ENCODE measurements at regions not wholly inside any gene's neighbourhood (a gene's known extent, or its start where the extent isn't known, plus 50 kb on each side); places are given as distances from the start of the nearest gene placed in this dataset.

- H3K36me3 Mint-ChIP-seq (ENCODE audit: low read depth) = no peaks in the 10 kb centered on the region
- no peak overlapping the region for H3K27ac Mint-ChIP-seq
- no peaks in the 10 kb centered on the region for H3K4me1 Mint-ChIP-seq
- H3K9me3 Mint-ChIP-seq = peaks cover 9% of the 10 kb centered on the region
- TF ChIP-seq CTCF (IDR thresholded peaks at IDR 0.05; ENCODE audit: unreplicated experiment in 3 of 3) = no peak
- no peak overlapping the region for H3K4me3 Mint-ChIP-seq
- no peaks in the 10 kb centered on the region for H3K27me3 Mint-ChIP-seq (ENCODE audit: low read depth)
Observed at GRCh38 chrX:44698357-44698756, 145.5 kb upstream of the DUSP21 start.

- no peaks in the 10 kb centered on the region for H3K4me1 Mint-ChIP-seq
- no peaks in the 10 kb centered on the region for H3K36me3 Mint-ChIP-seq (ENCODE audit: low read depth)
- no peak overlapping the region for H3K27ac Mint-ChIP-seq
- no peak for TF ChIP-seq CTCF (IDR thresholded peaks at IDR 0.05; ENCODE audit: unreplicated experiment in 3 of 3)
- H3K4me3 Mint-ChIP-seq = no peak overlapping the region
- peaks cover 17% of the 10 kb centered on the region for H3K9me3 Mint-ChIP-seq
- no peaks in the 10 kb centered on the region for H3K27me3 Mint-ChIP-seq (ENCODE audit: low read depth)
Observed at GRCh38 chrX:44693255-44693654, 150.6 kb upstream of the DUSP21 start.

- TF ChIP-seq CTCF (IDR thresholded peaks at IDR 0.05; ENCODE audit: unreplicated experiment in 3 of 3) = no peak
- no peaks in the 10 kb centered on the region for H3K36me3 Mint-ChIP-seq (ENCODE audit: low read depth)
- H3K27ac Mint-ChIP-seq = no peak overlapping the region
- peaks cover 14% of the 10 kb centered on the region for H3K9me3 Mint-ChIP-seq
- H3K4me1 Mint-ChIP-seq = no peaks in the 10 kb centered on the region
- no peak overlapping the region for H3K4me3 Mint-ChIP-seq
- no peaks in the 10 kb centered on the region for H3K27me3 Mint-ChIP-seq (ENCODE audit: low read depth)
Observed at GRCh38 chrX:44690129-44690528, 147.5 kb upstream of the FUNDC1 start.

GRCh38 chrX:44675362-44676024 is 132.8 kb upstream of the FUNDC1 start:
- Mint-ChIP-seq H3K4me1 (peaks cover 11% of the 10 kb centered on the region), H3K4me3 (peak overlapping the region in 1 of 3 experiments; percentile 36), H3K9me3 (peaks cover under 1% of the 10 kb centered on the region), H3K27me3 (ENCODE audit: low read depth) (peaks cover 10% of the 10 kb centered on the region), H3K27ac (peak overlapping the region; percentile 23 to 56 (median 40)), H3K36me3 (ENCODE audit: low read depth) (no peaks in the 10 kb centered on the region)
- TF ChIP-seq CTCF (IDR thresholded peaks at IDR 0.05; ENCODE audit: unreplicated experiment in 3 of 3) = no peak

GRCh38 chrX:44674906-44675305 is 132.2 kb upstream of the FUNDC1 start:
- peak overlapping the region in 1 of 3 experiments; percentile 36 for H3K4me3 Mint-ChIP-seq
- peak overlapping the region; percentile 23 to 56 (median 40) for H3K27ac Mint-ChIP-seq
- peaks cover 10% of the 10 kb centered on the region for H3K27me3 Mint-ChIP-seq (ENCODE audit: low read depth)
- H3K36me3 Mint-ChIP-seq (ENCODE audit: low read depth) = no peaks in the 10 kb centered on the region
- peaks cover 3% of the 10 kb centered on the region for H3K9me3 Mint-ChIP-seq
- TF ChIP-seq CTCF (IDR thresholded peaks at IDR 0.05; ENCODE audit: unreplicated experiment in 3 of 3) = no peak
- peaks cover 11% of the 10 kb centered on the region for H3K4me1 Mint-ChIP-seq

GRCh38 chrX:44669626-44670025 is 127.0 kb upstream of the FUNDC1 start:
- Mint-ChIP-seq H3K9me3 (peaks cover 3% of the 10 kb centered on the region), H3K27me3 (ENCODE audit: low read depth) (no peaks in the 10 kb centered on the region), H3K4me1 (peaks cover under 1% of the 10 kb centered on the region), H3K36me3 (ENCODE audit: low read depth) (no peaks in the 10 kb centered on the region), H3K27ac (no peak overlapping the region), H3K4me3 (no peak overlapping the region)
- no peak for TF ChIP-seq CTCF (IDR thresholded peaks at IDR 0.05; ENCODE audit: unreplicated experiment in 3 of 3)

All from nephron (organoid).